Loucy (cell line): ENCODE measurements at regions not wholly inside any gene's neighbourhood (a gene's known extent, or its start where the extent isn't known, plus 50 kb on each side); places are given as distances from the start of the nearest gene placed in this dataset.

Source experiments
- H2AFZ ChIP-seq: fragments of 200-600 bp; sonication (generic); 2 replicates; pipeline ENCODE4 v1.6.0; 2016; ENCODE audit warnings: antibody characterized with exemption, mild to moderate bottlenecking, low read length, moderate library complexity
- H3F3A ChIP-seq: fragments of 200-600 bp; 2 replicates; pipeline ENCODE4 v1.6.0; 2016; ENCODE audit warnings: antibody characterized with exemption, low read depth, mild to moderate bottlenecking
- H3K27me3 ChIP-seq: fragments of 200-600 bp; sonication (generic); 2 replicates; pipeline ENCODE4 v1.6.1; 2014; ENCODE audit warnings: low read length, mild to moderate bottlenecking; ENCODE audit not compliant: insufficient read depth, poor library complexity, severe bottlenecking
- H3K36me3 ChIP-seq: fragments of 200-600 bp; sonication (generic); 2 replicates; pipeline ENCODE4 v1.6.1; 2016; ENCODE audit warnings: low read length; ENCODE audit not compliant: insufficient read depth
- H3K4me1 ChIP-seq: fragments of 200-600 bp; sonication (generic); 2 replicates; pipeline ENCODE4 v1.5.1; 2014; ENCODE audit warnings: low read length, mild to moderate bottlenecking; ENCODE audit not compliant: insufficient read depth, poor library complexity, severe bottlenecking
- H3K4me2 ChIP-seq: fragments of 200-600 bp; sonication (generic); 2 replicates; pipeline ENCODE4 v1.6.0; 2014; ENCODE audit warnings: antibody characterized with exemption, low read length, low read depth, mild to moderate bottlenecking; ENCODE audit not compliant: poor library complexity, severe bottlenecking
- H3K4me3 ChIP-seq: fragments of 200-600 bp; sonication (generic); 2 replicates; pipeline ENCODE4 v1.5.1; 2014; ENCODE audit warnings: low read length, mild to moderate bottlenecking, mixed read lengths; ENCODE audit not compliant: poor library complexity, severe bottlenecking
- H3K79me2 ChIP-seq: fragments of 200-600 bp; sonication (generic); 2 replicates; pipeline ENCODE4 v1.6.1; 2014; ENCODE audit warnings: low read length; ENCODE audit not compliant: insufficient read depth
- H3K9ac ChIP-seq: fragments of 200-600 bp; sonication (generic); 2 replicates; pipeline ENCODE4 v1.6.0; 2014; ENCODE audit warnings: mild to moderate bottlenecking, low read depth, low read length, moderate library complexity; ENCODE audit not compliant: poor library complexity, severe bottlenecking
- H3K9me2 ChIP-seq: fragments of 200-600 bp; sonication (generic); replicated peaks from 2 replicates; pipeline ENCODE4 v1.6.1; 2016; ENCODE audit warnings: low read depth, low read length, mixed read lengths
- H3K9me3 ChIP-seq: fragments of 200-600 bp; sonication (generic); 2 replicates; pipeline ENCODE4 v1.6.1; 2014; ENCODE audit warnings: mild to moderate bottlenecking, antibody characterized with exemption, low read length, low read depth; ENCODE audit not compliant: insufficient read depth
- H4K20me1 ChIP-seq: fragments of 200-600 bp; sonication (generic); 2 replicates; pipeline ENCODE4 v1.6.0; 2014; ENCODE audit warnings: antibody characterized with exemption, low read length, mild to moderate bottlenecking; ENCODE audit not compliant: insufficient read depth, poor library complexity, severe bottlenecking
- EZH2phosphoT487 ChIP-seq: fragments of 200-600 bp; IDR thresholded peaks from 2 replicates; pipeline ENCODE4 v1.6.1; 2018; ENCODE audit warnings: antibody characterized with exemption, mild to moderate bottlenecking, moderate library complexity, borderline replicate concordance
- TF ChIP-seq, protein P1 (sequence below): fragments of 200-600 bp; sonication (generic); conservative IDR thresholded peaks from 2 replicates; pipeline ENCODE4 v1.5.1; 2014; ENCODE audit warnings: mild to moderate bottlenecking, antibody characterized with exemption, low read length

DNA sequence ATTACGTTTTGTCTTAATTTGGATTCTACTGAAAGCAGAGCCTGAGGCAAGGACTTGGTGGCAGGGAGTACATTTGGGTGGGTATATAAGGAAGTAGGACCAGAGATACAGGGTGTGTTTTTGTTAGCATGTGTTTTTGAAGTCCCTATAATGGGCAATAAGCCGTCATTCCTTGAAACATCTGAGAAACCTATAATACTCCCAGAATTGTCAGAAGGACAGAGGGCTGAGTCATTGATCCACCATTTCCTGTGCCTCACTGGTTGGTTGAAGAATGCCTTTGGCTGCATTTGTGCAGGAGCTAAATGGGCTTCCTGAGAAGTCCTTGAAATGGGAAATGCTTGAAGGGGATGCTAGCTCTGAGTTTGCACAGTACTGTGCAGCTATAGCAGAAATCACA is 281.8 kb upstream of the ZEB2 start:
- no peak overlapping the region for H3K4me2 ChIP-seq
- no peak overlapping the region for H3K4me3 ChIP-seq
- H2AFZ ChIP-seq, result no peak overlapping the region
- no peaks in the 10 kb centered on the region for H4K20me1 ChIP-seq
- H3K79me2 ChIP-seq, result no peaks in the 10 kb centered on the region
- H3K9me3 ChIP-seq, result no peaks in the 10 kb centered on the region
- H3K27me3 ChIP-seq, result no peaks in the 10 kb centered on the region
- no peaks in the 10 kb centered on the region for H3K4me1 ChIP-seq
- no peaks in the 10 kb centered on the region for H3K9me2 ChIP-seq
- no peaks in the 10 kb centered on the region for H3K36me3 ChIP-seq
- no peaks in the 10 kb centered on the region for H3F3A ChIP-seq
- no peak overlapping the region for H3K9ac ChIP-seq
- TF ChIP-seq, protein P1, sequence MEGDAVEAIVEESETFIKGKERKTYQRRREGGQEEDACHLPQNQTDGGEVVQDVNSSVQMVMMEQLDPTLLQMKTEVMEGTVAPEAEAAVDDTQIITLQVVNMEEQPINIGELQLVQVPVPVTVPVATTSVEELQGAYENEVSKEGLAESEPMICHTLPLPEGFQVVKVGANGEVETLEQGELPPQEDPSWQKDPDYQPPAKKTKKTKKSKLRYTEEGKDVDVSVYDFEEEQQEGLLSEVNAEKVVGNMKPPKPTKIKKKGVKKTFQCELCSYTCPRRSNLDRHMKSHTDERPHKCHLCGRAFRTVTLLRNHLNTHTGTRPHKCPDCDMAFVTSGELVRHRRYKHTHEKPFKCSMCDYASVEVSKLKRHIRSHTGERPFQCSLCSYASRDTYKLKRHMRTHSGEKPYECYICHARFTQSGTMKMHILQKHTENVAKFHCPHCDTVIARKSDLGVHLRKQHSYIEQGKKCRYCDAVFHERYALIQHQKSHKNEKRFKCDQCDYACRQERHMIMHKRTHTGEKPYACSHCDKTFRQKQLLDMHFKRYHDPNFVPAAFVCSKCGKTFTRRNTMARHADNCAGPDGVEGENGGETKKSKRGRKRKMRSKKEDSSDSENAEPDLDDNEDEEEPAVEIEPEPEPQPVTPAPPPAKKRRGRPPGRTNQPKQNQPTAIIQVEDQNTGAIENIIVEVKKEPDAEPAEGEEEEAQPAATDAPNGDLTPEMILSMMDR, result no peak
- TF ChIP-seq EZH2phosphoT487, result no peak

DNA sequence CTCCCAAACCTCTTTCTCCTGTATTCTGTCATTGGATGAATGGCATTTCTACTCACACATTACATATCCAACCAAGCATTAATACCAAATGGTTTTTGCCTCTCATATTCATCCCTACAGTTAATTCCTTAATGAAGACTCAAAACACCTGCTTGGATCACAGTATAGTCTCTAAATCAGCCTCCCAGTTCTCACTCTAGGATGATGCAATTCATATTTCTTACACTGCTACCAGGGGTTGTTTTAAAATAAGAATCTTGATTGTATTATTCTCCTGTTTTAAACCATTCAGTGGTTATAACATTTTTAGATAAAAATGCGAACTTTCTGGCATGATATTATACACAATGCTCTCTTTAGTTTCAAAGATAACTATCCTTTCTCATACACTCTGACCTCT is 281.4 kb upstream of the ZEB2 start:
- Histone ChIP-seq H3K4me2 (no peak overlapping the region), H3K9me3 (no peaks in the 10 kb centered on the region), H2AFZ (no peak overlapping the region), H3F3A (no peaks in the 10 kb centered on the region), H3K27me3 (no peaks in the 10 kb centered on the region), H3K36me3 (no peaks in the 10 kb centered on the region), H4K20me1 (no peaks in the 10 kb centered on the region), H3K9me2 (no peaks in the 10 kb centered on the region), H3K4me1 (no peaks in the 10 kb centered on the region), H3K9ac (no peak overlapping the region), H3K79me2 (no peaks in the 10 kb centered on the region), H3K4me3 (no peak overlapping the region)
- TF ChIP-seq, protein P1, result no peak
- no peak for TF ChIP-seq EZH2phosphoT487

DNA sequence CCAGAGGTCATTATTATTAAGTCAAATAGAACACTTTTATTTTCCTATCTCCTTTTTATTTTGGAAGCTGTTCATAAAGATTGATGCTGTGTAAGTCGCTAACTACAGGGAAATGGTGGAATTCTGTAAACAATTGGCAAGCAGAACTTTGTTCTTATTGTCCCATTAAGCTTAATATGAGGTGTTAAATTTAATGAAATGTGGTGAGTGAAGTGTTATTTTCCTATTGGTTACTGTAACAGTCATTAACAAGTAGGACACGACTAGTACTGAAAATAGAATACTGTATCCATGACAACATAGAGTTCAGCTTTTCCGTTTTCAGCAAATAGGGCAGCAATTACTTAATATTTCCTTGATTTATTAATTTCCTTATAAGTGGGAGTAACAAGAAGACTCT is 279.1 kb upstream of the ZEB2 start:
- no peak for TF ChIP-seq EZH2phosphoT487
- TF ChIP-seq, protein P1, result no peak
- no peaks in the 10 kb centered on the region for H3K9me2 ChIP-seq
- no peaks in the 10 kb centered on the region for H4K20me1 ChIP-seq
- no peak overlapping the region for H3K4me2 ChIP-seq
- no peak overlapping the region for H3K4me3 ChIP-seq
- H3F3A ChIP-seq, result no peaks in the 10 kb centered on the region
- H3K36me3 ChIP-seq, result no peaks in the 10 kb centered on the region
- H3K4me1 ChIP-seq, result no peaks in the 10 kb centered on the region
- H3K27me3 ChIP-seq, result no peaks in the 10 kb centered on the region
- H3K9me3 ChIP-seq, result no peaks in the 10 kb centered on the region
- H3K9ac ChIP-seq, result no peak overlapping the region
- no peaks in the 10 kb centered on the region for H3K79me2 ChIP-seq
- no peak overlapping the region for H2AFZ ChIP-seq
